IMR-90 (cell line): ENCODE measurements at regions not wholly inside any gene's neighbourhood (a gene's known extent, or its start where the extent isn't known, plus 50 kb on each side); places are given as distances from the start of the nearest gene placed in this dataset.

ENCODE experiments used
- ATAC-seq: fragments of 200-7000 bp; cut with Tn5 transposase; 2 replicates; pipeline ENCODE4 v1.9.1; 2020; ENCODE audit warnings: low read depth, mild to moderate bottlenecking, moderate library complexity
- BruUV-seq: library from RNA; stranded (reverse); fragments of 400-500 nt; replicated peaks from 2 replicates; lab custom pipeline; 2021; lab: Mats Ljungman, UMichigan
- CTCF ChIA-PET: fragments of 300-600 bp; formaldehyde crosslinking; extraction: SDS; loops from one replicate; lab custom pipeline; 2021; ENCODE audit warnings: antibody characterized with exemption; lab: Yijun Ruan, JAX
- POLR2A ChIA-PET: fragments of 300-600 bp; sonication (Branson Sonifier 250); formaldehyde crosslinking; loops from one replicate; lab custom pipeline; 2022; ENCODE audit warnings: antibody characterized with exemption; ENCODE audit not compliant: unreplicated experiment; lab: Charles Lee
- DNase-seq: peaks from one replicate; pipeline ENCODE4 v3.0.0; 2013
- H2AFZ ChIP-seq: replicated peaks from 2 replicates; pipeline ENCODE3; 2013; ENCODE audit warnings: low read length, mild to moderate bottlenecking; ENCODE audit not compliant: poor library complexity
- H2AK5ac ChIP-seq: 2 replicates; pipeline ENCODE4 v1.6.1; 2013; ENCODE audit warnings: low read depth, low read length, inconsistent platforms
- H2AK9ac ChIP-seq: replicated peaks from 2 replicates; pipeline ENCODE3; 2013; ENCODE audit warnings: mild to moderate bottlenecking, low read depth, low read length, moderate library complexity; ENCODE audit not compliant: poor library complexity
- H2BK120ac ChIP-seq: 2 replicates; pipeline ENCODE4 v1.6.1; 2013; ENCODE audit warnings: low read depth, low read length, inconsistent platforms
- H2BK15ac ChIP-seq: 3 replicates; pipeline ENCODE4 v1.6.1; 2013; ENCODE audit warnings: low read depth, low read length, inconsistent platforms
- H2BK20ac ChIP-seq: 2 replicates; pipeline ENCODE4 v1.6.1; 2013; ENCODE audit warnings: low read depth, mild to moderate bottlenecking, inconsistent platforms, low read length, moderate library complexity
- H2BK5ac ChIP-seq: 2 replicates; pipeline ENCODE4 v1.6.1; 2013; ENCODE audit warnings: mild to moderate bottlenecking, low read depth, low read length, inconsistent platforms; ENCODE audit not compliant: poor library complexity, severe bottlenecking
- H3K14ac ChIP-seq: replicated peaks from 2 replicates; pipeline ENCODE4 v1.6.1; 2013; ENCODE audit warnings: low read depth, low read length, inconsistent platforms
- H3K18ac ChIP-seq: 2 replicates; pipeline ENCODE4 v1.6.1; 2013; ENCODE audit warnings: low read depth, low read length, control low read depth
- H3K23ac ChIP-seq: 2 replicates; pipeline ENCODE4 v1.6.1; 2013; ENCODE audit warnings: low read depth, low read length, inconsistent platforms
- H3K27ac ChIP-seq: 2 replicates; pipeline ENCODE4 v1.5.1; 2013; ENCODE audit warnings: mild to moderate bottlenecking, control low read depth, low read length; ENCODE audit not compliant: insufficient read depth
- H3K27me3 ChIP-seq: 2 replicates; pipeline ENCODE4 v1.6.1; 2013; ENCODE audit warnings: low read length; ENCODE audit not compliant: control insufficient read depth, insufficient read depth
- H3K36me3 ChIP-seq: 2 replicates; pipeline ENCODE4 v1.6.1; 2013; ENCODE audit warnings: low read length, mixed read lengths; ENCODE audit not compliant: control insufficient read depth, insufficient read depth
- H3K4ac ChIP-seq: 2 replicates; pipeline ENCODE4 v1.6.1; 2013; ENCODE audit warnings: low read depth, low read length, inconsistent platforms
- H3K4me1 ChIP-seq: 2 replicates; pipeline ENCODE4 v1.6.1; 2013; ENCODE audit warnings: low read length, mixed read lengths; ENCODE audit not compliant: control insufficient read depth, insufficient read depth
- H3K4me2 ChIP-seq: 2 replicates; pipeline ENCODE4 v1.6.1; 2013; ENCODE audit warnings: low read depth, mild to moderate bottlenecking, control low read depth, low read length, moderate library complexity
- H3K4me3 ChIP-seq: 2 replicates; pipeline ENCODE4 v1.5.1; 2013; ENCODE audit warnings: low read depth, mild to moderate bottlenecking, control low read depth, low read length, moderate library complexity; ENCODE audit not compliant: insufficient read depth
- H3K56ac ChIP-seq: 2 replicates; pipeline ENCODE4 v1.6.1; 2013; ENCODE audit warnings: low read length, inconsistent platforms; ENCODE audit not compliant: insufficient read depth; ENCODE audit errors: extremely low read depth
- H3K79me1 ChIP-seq, 2 experiments: 2 replicates each; pipeline ENCODE4 v1.6.1; 2013; ENCODE audit warnings: low read length in 2 of 2, inconsistent platforms in 1 of 2, low read depth in 1 of 2
- H3K9ac ChIP-seq: 2 replicates; pipeline ENCODE4 v1.6.1; 2013; ENCODE audit warnings: low read depth, low read length, control low read depth
- H3K9me1 ChIP-seq: 2 replicates; pipeline ENCODE4 v1.6.1; 2013; ENCODE audit warnings: low read length, inconsistent platforms; ENCODE audit not compliant: insufficient read depth
- H3K9me3 ChIP-seq: 2 replicates; pipeline ENCODE4 v1.6.1; 2013; ENCODE audit warnings: low read length; ENCODE audit not compliant: control insufficient read depth, insufficient read depth
- H4K20me1 ChIP-seq: 2 replicates; pipeline ENCODE4 v1.6.1; 2013; ENCODE audit warnings: low read length, inconsistent platforms; ENCODE audit not compliant: insufficient read depth
- H4K5ac ChIP-seq: 2 replicates; pipeline ENCODE4 v1.6.1; 2013; ENCODE audit warnings: mild to moderate bottlenecking, low read depth, low read length, control low read depth
- H4K8ac ChIP-seq, 2 experiments: 2 replicates each; pipeline ENCODE4 v1.6.1; 2013; ENCODE audit warnings: low read depth in 2 of 2, low read length in 2 of 2, control low read depth in 1 of 2, inconsistent platforms in 1 of 2
- H4K91ac ChIP-seq: 2 replicates; pipeline ENCODE4 v1.6.1; 2013; ENCODE audit warnings: low read depth, low read length, inconsistent platforms; ENCODE audit not compliant: insufficient read depth
- FOS ChIP-seq: fragments of 150-350 bp; IDR thresholded peaks from 2 replicates; pipeline ENCODE4 v1.6.1; 2016; ENCODE audit warnings: low read depth, low read length
- MAFK ChIP-seq: IDR thresholded peaks from 2 replicates; pipeline ENCODE4 v1.6.1; 2012; ENCODE audit warnings: low read depth, low read length, improper control_type of control experiment
- POLR2A ChIP-seq: IDR thresholded peaks from 2 replicates; pipeline ENCODE4 v1.6.1; 2012; ENCODE audit warnings: mild to moderate bottlenecking, low read depth, low read length
- RAD21 ChIP-seq: IDR thresholded peaks from 2 replicates; pipeline ENCODE4 v1.6.1; 2012; ENCODE audit warnings: low read length, improper control_type of control experiment
- SMC3 ChIP-seq: fragments of 150-350 bp; IDR thresholded peaks from 2 replicates; pipeline ENCODE4 v1.6.1; 2016; ENCODE audit warnings: low read depth, mild to moderate bottlenecking, antibody characterized with exemption, low read length, moderate library complexity
- WGBS, 2 experiments: methylation state at CpG; one replicate each; pipeline versions ENCODE4 v1.1.5 to v1.1.7; 2013; ENCODE audit warnings: missing lambda C conversion rate in 2 of 2; ENCODE audit not compliant: insufficient read length in 1 of 2; ENCODE audit errors: extremely low coverage in 2 of 2; 5-methylcytosine and 5-hydroxymethylcytosine counted together
- dilution Hi-C: fragments of 300-500 bp; cut with HindIII; formaldehyde crosslinking; loops from one replicate; pipeline ENCODE4 v1.14.3; 2018; ENCODE audit warnings: low sequenced_read_pairs; ENCODE audit not compliant: unreplicated experiment
- in situ Hi-C: fragments of 300-500 bp; cut with MboI; formaldehyde crosslinking; loops from 3 replicates; pipeline ENCODE4 v1.14.3; 2019; ENCODE audit warnings: low sequenced_read_pairs, inconsistent platforms, mixed read lengths
- intact Hi-C: fragments of 100-400 bp; cut with micrococcal nuclease; formaldehyde crosslinking; loops from 2 replicates; pipeline ENCODE4 v1.10.0; 2022
- TF ChIP-seq, protein P1 (sequence below): fragments of 150-350 bp; IDR thresholded peaks from 2 replicates; pipeline ENCODE4 v1.6.1; 2017; ENCODE audit warnings: mild to moderate bottlenecking, antibody characterized with exemption, low read length, low read depth
- TF ChIP-seq, protein P2 (sequence below): fragments of 150-350 bp; IDR thresholded peaks from 2 replicates; pipeline ENCODE4 v1.6.1; 2016; ENCODE audit warnings: low read depth, mild to moderate bottlenecking, low read length, moderate library complexity, borderline replicate concordance

DNA sequence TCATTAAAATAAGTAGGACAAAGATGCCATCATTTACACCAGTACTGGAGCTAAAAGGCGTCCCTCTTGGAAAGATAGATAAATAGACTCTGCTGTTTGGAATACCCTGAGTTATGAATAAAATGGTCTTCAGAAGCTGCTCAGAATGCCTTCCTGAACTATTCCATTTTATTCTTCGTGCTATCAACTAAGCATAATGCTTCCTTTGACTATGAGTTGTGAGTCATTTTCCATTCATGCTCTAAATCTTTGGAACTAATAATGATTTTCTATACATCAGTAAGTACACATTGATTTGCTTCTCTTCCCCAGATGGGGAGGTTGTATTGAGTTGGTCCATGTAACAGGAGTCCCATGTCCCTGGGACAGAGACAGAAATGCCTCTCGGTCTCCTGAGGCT, 98.3 kb upstream of the PDE7B start:
- H3K23ac ChIP-seq, result no peak overlapping the region

More for the DNA sequence above, 98.3 kb upstream of the PDE7B start:
- H4K91ac ChIP-seq, result no peak overlapping the region
- no peak for ATAC-seq
- dilution Hi-C loops (no loop called here), intact Hi-C loops (no loop called here), in situ Hi-C loops (no loop called here)
- no peaks in the 10 kb centered on the region for H3K27me3 ChIP-seq
- no peak overlapping the region for H3K18ac ChIP-seq
- 100% methylated on average over 1 of the region's 3 CpGs; no CpG with 5 or more reads in 1 of the 2 experiments for WGBS, 2 experiments
- no peak overlapping the region for H3K4me2 ChIP-seq
- H3K79me1 ChIP-seq, result no peaks in the 10 kb centered on the region
- ChIA-PET CTCF (no interaction called here), POLR2A (no interaction called here)
- H2BK15ac ChIP-seq, result no peak overlapping the region
- H2BK20ac ChIP-seq, result no peak overlapping the region
- no peak overlapping the region for H3K9ac ChIP-seq
- no peaks in the 10 kb centered on the region for H3K9me3 ChIP-seq
- no peak overlapping the region for H2AK9ac ChIP-seq
- no peak overlapping the region for H3K4me3 ChIP-seq
- BruUV-seq, result no TSS peak
- H3K27ac ChIP-seq, result no peak overlapping the region
- TF ChIP-seq MAFK (no peak), POLR2A (no peak), RAD21 (no peak), FOS (no peak), SMC3 (no peak)
- TF ChIP-seq, protein P1, sequence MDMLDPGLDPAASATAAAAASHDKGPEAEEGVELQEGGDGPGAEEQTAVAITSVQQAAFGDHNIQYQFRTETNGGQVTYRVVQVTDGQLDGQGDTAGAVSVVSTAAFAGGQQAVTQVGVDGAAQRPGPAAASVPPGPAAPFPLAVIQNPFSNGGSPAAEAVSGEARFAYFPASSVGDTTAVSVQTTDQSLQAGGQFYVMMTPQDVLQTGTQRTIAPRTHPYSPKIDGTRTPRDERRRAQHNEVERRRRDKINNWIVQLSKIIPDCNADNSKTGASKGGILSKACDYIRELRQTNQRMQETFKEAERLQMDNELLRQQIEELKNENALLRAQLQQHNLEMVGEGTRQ, result no peak
- TF ChIP-seq, protein P2, sequence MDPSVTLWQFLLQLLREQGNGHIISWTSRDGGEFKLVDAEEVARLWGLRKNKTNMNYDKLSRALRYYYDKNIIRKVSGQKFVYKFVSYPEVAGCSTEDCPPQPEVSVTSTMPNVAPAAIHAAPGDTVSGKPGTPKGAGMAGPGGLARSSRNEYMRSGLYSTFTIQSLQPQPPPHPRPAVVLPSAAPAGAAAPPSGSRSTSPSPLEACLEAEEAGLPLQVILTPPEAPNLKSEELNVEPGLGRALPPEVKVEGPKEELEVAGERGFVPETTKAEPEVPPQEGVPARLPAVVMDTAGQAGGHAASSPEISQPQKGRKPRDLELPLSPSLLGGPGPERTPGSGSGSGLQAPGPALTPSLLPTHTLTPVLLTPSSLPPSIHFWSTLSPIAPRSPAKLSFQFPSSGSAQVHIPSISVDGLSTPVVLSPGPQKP, result no peak
- H3K9me1 ChIP-seq, result no peaks in the 10 kb centered on the region
- H2BK5ac ChIP-seq, result no peak overlapping the region
- H4K5ac ChIP-seq, result no peak overlapping the region
- no peak overlapping the region for H3K56ac ChIP-seq
- no peaks in the 10 kb centered on the region for H4K20me1 ChIP-seq
- no peak for DNase-seq
- H2AK5ac ChIP-seq, result no peak overlapping the region
- no peaks in the 10 kb centered on the region for H3K4me1 ChIP-seq
- no peak overlapping the region for H2AFZ ChIP-seq
- H3K36me3 ChIP-seq, result no peaks in the 10 kb centered on the region
- no peak overlapping the region for H3K14ac ChIP-seq
- no peak overlapping the region for H2BK120ac ChIP-seq
- H4K8ac ChIP-seq, result no peak overlapping the region
- no peak overlapping the region for H3K4ac ChIP-seq
